ENCODE measurements at regions not wholly inside any gene's neighbourhood (a gene's known extent, or its start where the extent isn't known, plus 50 kb on each side); places are given as distances from the start of the nearest gene placed in this dataset.

GRCh38 chrX:109264878-109265277, 217.0 kb downstream of the GUCY2F start:
- TF ChIP-seq ATF2 (tag by site-specific recombination; IDR thresholded peaks at IDR 0.05; ENCODE audit: low read depth) = no peak
- TF ChIP-seq ZNF292 (tag by site-specific recombination; IDR thresholded peaks at IDR 0.05; ENCODE audit: borderline replicate concordance, low read depth) = no peak
- no peak for TF ChIP-seq BCL11A (tag by site-specific recombination; IDR thresholded peaks at IDR 0.05; ENCODE audit: low read depth)
- TF ChIP-seq HOXC10 (CRISPR knock-in tag; IDR thresholded peaks at IDR 0.05) = no peak
- TF ChIP-seq ZNF214 (tag by site-specific recombination; IDR thresholded peaks at IDR 0.05; ENCODE audit: borderline replicate concordance) = no peak
- no peak for TF ChIP-seq ZNF362 (tag by site-specific recombination; IDR thresholded peaks at IDR 0.05)
- no peak for TF ChIP-seq ZNF704 (tag by site-specific recombination; IDR thresholded peaks at IDR 0.05)
- TF ChIP-seq REST (tag by site-specific recombination; IDR thresholded peaks at IDR 0.05) = no peak
- TF ChIP-seq ZNF26 (tag by site-specific recombination; IDR thresholded peaks at IDR 0.05) = no peak
- TF ChIP-seq ZNF112 (tag by site-specific recombination; IDR thresholded peaks at IDR 0.05) = no peak
- no peak for TF ChIP-seq GLIS1 (tag by site-specific recombination; IDR thresholded peaks at IDR 0.05)
- no peak for TF ChIP-seq BCL11B (tag by site-specific recombination; IDR thresholded peaks at IDR 0.05; ENCODE audit: low read depth)
- TF ChIP-seq ZNF211 (tag by site-specific recombination; IDR thresholded peaks at IDR 0.05; ENCODE audit: low read depth) = no peak
- no peak for TF ChIP-seq PRDM1 (tag by site-specific recombination; IDR thresholded peaks at IDR 0.05)
- TF ChIP-seq SETDB1 (IDR thresholded peaks at IDR 0.05; ENCODE audit: insufficient read length, low read length) = no peak
- no peak for TF ChIP-seq ZNF24 (tag by site-specific recombination; IDR thresholded peaks at IDR 0.05)
- no peak for TF ChIP-seq AEBP2 (tag by site-specific recombination; IDR thresholded peaks at IDR 0.05; ENCODE audit: borderline replicate concordance)
- no peak for TF ChIP-seq ZNF114 (tag by site-specific recombination; IDR thresholded peaks at IDR 0.05)
- TF ChIP-seq ZNF654 (tag by site-specific recombination; IDR thresholded peaks at IDR 0.05; ENCODE audit: low read depth) = no peak
- TF ChIP-seq ZNF248 (tag by site-specific recombination; IDR thresholded peaks at IDR 0.05) = no peak
- H3K36me3 ChIP-seq (ENCODE audit: control insufficient read depth in 2 of 2, insufficient read depth in 1 of 2, low read length in 2 of 2) = no peaks in the 10 kb centered on the region
- CTCF ChIA-PET = no interaction called here
- no peaks in the 10 kb centered on the region for H3K4me1 ChIP-seq (ENCODE audit: control insufficient read depth, insufficient read depth, low read length)
- H3K4me3 ChIP-seq (ENCODE audit: low read depth, low read length) = no peak overlapping the region
- POLR2A ChIA-PET = no interaction called here
- H3K27ac ChIP-seq (ENCODE audit: extremely low read depth, low read depth, low read length) = no peak overlapping the region
- no peaks in the 10 kb centered on the region for H3K9me3 ChIP-seq (ENCODE audit: control insufficient read depth, insufficient read depth, low read depth, low read length)

All from HEK293 (cell line).